Nephron progenitor cell (in vitro differentiated cells): ENCODE measurements at regions not wholly inside any gene's neighbourhood (a gene's known extent, or its start where the extent isn't known, plus 50 kb on each side); places are given as distances from the start of the nearest gene placed in this dataset.

Source experiments
- DNase-seq: peaks from one replicate; pipeline ENCODE4 v3.0.0; 2021
- H3K27ac Mint-ChIP-seq: 2 replicates; pipeline ENCODE4 v1.8.0; 2021; ENCODE audit warnings: mild to moderate bottlenecking, moderate library complexity, mixed read lengths
- H3K27me3 Mint-ChIP-seq: 2 replicates; pipeline ENCODE4 v1.8.0; 2021; ENCODE audit warnings: mild to moderate bottlenecking, low read depth, mixed read lengths; ENCODE audit not compliant: poor library complexity
- H3K36me3 Mint-ChIP-seq: 2 replicates; pipeline ENCODE4 v1.8.0; 2021; ENCODE audit warnings: low read depth, mixed read lengths
- H3K4me1 Mint-ChIP-seq: 2 replicates; pipeline ENCODE4 v1.8.0; 2021; ENCODE audit warnings: mixed read lengths
- H3K4me3 Mint-ChIP-seq: 2 replicates; pipeline ENCODE4 v1.8.0; 2021; ENCODE audit warnings: mild to moderate bottlenecking, moderate library complexity, mixed read lengths
- H3K9me3 Mint-ChIP-seq: 2 replicates; pipeline ENCODE4 v1.8.0; 2021; ENCODE audit warnings: mild to moderate bottlenecking, moderate library complexity, mixed read lengths
- CTCF ChIP-seq: fragments of 200-600 bp; sonication (generic); IDR thresholded peaks from 2 replicates; pipeline ENCODE4 v1.5.0; 2021; ENCODE audit warnings: antibody characterized with exemption

DNA sequence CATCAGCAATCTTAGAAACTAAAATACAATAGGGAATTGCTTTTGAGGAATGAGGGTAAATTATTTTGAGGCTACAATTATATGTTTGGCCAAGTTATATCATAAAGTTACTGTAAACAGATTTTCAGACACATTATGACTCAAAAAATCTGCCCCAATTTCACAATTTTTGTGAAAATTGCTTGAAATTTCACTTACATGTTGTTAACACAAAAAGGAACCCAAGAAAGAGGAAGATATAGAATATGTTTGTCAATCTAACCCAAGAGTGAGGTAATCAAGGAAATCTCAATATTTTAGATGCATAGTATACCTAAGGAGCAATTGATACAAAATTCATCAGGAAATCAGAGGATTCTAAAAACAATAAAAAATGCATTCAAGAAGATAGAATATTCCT, 73.9 kb upstream of the FNDC3A start:
- Mint-ChIP-seq H3K9me3 (peaks cover 6% of the 10 kb centered on the region), H3K27ac (no peak overlapping the region), H3K27me3 (no peaks in the 10 kb centered on the region), H3K36me3 (no peaks in the 10 kb centered on the region), H3K4me3 (no peak overlapping the region), H3K4me1 (peaks cover 5% of the 10 kb centered on the region)
- DNase-seq: no peak
- no peak for TF ChIP-seq CTCF

DNA sequence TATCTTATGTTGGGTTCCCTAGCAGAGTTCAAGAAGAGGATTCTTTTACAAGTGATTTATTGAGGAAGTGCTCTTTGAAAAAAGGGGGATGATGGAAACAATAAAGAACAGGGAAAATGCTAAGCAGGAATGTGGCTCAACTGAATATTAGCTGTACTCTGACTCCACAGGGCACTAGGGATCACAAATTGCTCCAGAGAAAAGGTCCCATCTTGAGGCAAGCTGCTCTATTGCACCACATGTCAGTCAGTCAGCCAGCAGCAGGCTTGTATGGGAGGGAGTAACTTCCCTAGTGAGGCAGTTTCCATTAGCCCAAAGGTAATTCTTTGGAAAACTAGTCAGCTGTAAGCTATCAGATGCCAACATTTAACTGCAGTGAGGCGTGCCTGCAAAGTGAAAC, 73.3 kb upstream of the FNDC3A start:
- TF ChIP-seq CTCF: no peak
- DNase-seq: no peak
- Mint-ChIP-seq H3K27ac (peak overlapping the region; percentile 45), H3K27me3 (no peaks in the 10 kb centered on the region), H3K4me3 (no peak overlapping the region), H3K9me3 (peaks cover 6% of the 10 kb centered on the region), H3K36me3 (no peaks in the 10 kb centered on the region), H3K4me1 (peaks cover 5% of the 10 kb centered on the region)

GRCh38 chr13:48904668-48905290, 70.9 kb upstream of the FNDC3A start:
- H3K27me3 Mint-ChIP-seq: peaks cover 2% of the 10 kb centered on the region
- no peak for TF ChIP-seq CTCF

GRCh38 chr13:48906200-48906599, 69.5 kb upstream of the FNDC3A start:
- Mint-ChIP-seq H3K27ac (no peak overlapping the region), H3K4me3 (no peak overlapping the region), H3K4me1 (peaks cover 5% of the 10 kb centered on the region), H3K36me3 (no peaks in the 10 kb centered on the region), H3K9me3 (peaks cover 6% of the 10 kb centered on the region), H3K27me3 (peaks cover 2% of the 10 kb centered on the region)
- DNase-seq: no peak
- no peak for TF ChIP-seq CTCF

More at GRCh38 chr13:48904668-48905290, 70.9 kb upstream of the FNDC3A start:
- H3K9me3 Mint-ChIP-seq: peaks cover 6% of the 10 kb centered on the region
- no peak overlapping the region for H3K4me3 Mint-ChIP-seq
- no peaks in the 10 kb centered on the region for H3K36me3 Mint-ChIP-seq
- no peak overlapping the region for H3K27ac Mint-ChIP-seq
- peaks cover 5% of the 10 kb centered on the region for H3K4me1 Mint-ChIP-seq
- DNase-seq: no peak

DNA sequence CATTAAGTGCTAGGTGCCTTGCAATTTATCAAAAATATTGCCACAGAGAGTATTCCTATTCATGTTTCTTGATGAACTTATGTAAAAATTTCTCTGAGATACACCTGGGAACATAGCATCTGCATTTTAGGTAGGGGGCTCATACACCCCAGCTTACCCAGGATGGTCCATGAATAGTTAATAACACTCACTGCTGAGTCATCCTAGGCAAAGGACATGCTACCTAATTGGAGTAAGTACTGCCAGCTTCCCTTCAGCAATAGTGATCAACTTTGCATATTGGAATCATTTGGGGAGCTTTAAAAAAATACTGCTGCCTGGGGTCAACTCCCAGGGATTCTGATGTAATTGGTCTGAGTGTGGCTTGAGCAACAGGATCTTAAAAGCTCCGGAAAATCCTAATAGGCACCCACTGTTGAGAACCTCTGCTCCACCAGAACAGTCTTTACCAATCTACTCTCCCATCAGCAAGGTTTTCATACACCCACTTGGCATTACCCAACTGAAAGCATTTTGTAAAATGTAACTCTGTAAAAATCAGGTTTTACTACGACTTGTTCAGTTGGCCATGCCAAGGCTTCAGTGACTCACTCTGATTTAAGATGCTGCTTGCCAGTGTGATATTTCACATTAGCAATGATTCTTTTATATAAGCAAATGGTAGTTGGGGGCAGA, 67.2 kb upstream of the FNDC3A start:
- Mint-ChIP-seq H3K9me3 (no peaks in the 10 kb centered on the region), H3K27ac (no peak overlapping the region), H3K4me3 (no peak overlapping the region), H3K27me3 (peaks cover 2% of the 10 kb centered on the region), H3K36me3 (no peaks in the 10 kb centered on the region), H3K4me1 (no peaks in the 10 kb centered on the region)
- TF ChIP-seq CTCF: no peak
- DNase-seq: no peak

DNA sequence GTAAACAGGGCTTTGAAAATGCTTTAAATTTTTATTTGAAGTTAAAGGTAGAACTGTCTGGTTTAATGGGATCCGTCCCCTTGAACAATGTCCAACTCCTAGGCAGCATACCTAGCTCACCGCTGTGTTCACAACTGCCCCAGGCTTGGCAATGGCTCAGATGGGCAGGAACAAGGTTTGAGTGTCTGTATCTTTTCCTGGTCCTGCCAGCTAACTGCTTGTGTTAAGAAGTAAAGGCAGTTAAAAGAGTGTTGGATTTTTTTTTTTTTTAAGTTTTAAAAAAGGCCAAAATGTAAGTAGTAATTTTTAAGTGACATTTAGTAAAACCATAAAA, 66.7 kb upstream of the FNDC3A start:
- TF ChIP-seq CTCF: no peak
- Mint-ChIP-seq H3K27ac (no peak overlapping the region), H3K36me3 (no peaks in the 10 kb centered on the region)

More for the DNA sequence above, 66.7 kb upstream of the FNDC3A start:
- Mint-ChIP-seq H3K4me1 (no peaks in the 10 kb centered on the region), H3K27me3 (peaks cover 2% of the 10 kb centered on the region), H3K4me3 (no peak overlapping the region), H3K9me3 (no peaks in the 10 kb centered on the region)
- DNase-seq: no peak
